SK-N-SH (cell line): ENCODE measurements at regions not wholly inside any gene's neighbourhood (a gene's known extent, or its start where the extent isn't known, plus 50 kb on each side); places are given as distances from the start of the nearest gene placed in this dataset.

Experiments
- CTCF ChIA-PET: fragments of 300-600, 350-600 bp; formaldehyde crosslinking; extraction: SDS; loops from one replicate; lab custom pipeline; 2021; lab: Yijun Ruan, JAX
- POLR2A ChIA-PET: fragments of 350-600 bp; sonication (Branson Sonifier 250); formaldehyde crosslinking; extraction: SDS; loops from one replicate; lab custom pipeline; 2020; ENCODE audit warnings: antibody characterized with exemption, inconsistent platforms; lab: Yijun Ruan, JAX
- DNase-seq: peaks from one replicate; pipeline ENCODE4 v3.0.0; 2012
- H2AFZ ChIP-seq: fragments of 200-600 bp; sonication (generic); 2 replicates; pipeline ENCODE4 v1.8.1; 2016; ENCODE audit warnings: antibody characterized with exemption, mild to moderate bottlenecking, low read depth
- H3F3A ChIP-seq: fragments of 200-600 bp; sonication (generic); replicated peaks from 2 replicates; pipeline ENCODE3; 2016; ENCODE audit warnings: antibody characterized with exemption, mild to moderate bottlenecking; ENCODE audit not compliant: insufficient read depth
- H3K27ac ChIP-seq, 2 experiments: fragments of 200-500 bp in 1 of 2; fragments of 200-600 bp in 1 of 2; sonication (Bioruptor generic) in 1 of 2; sonication (generic), shearing (Covaris generic) in 1 of 2; 2 replicates each; pipeline versions ENCODE4 v1.5.1 to v1.6.1; 2014 to 2016; ENCODE audit warnings: low read depth in 2 of 2, inconsistent platforms in 1 of 2, low read length in 1 of 2, mild to moderate bottlenecking in 1 of 2, mixed read lengths in 1 of 2
- H3K27me3 ChIP-seq: fragments of 200-600 bp; sonication (generic), shearing (Covaris generic); 2 replicates; pipeline ENCODE4 v1.6.1; 2016; ENCODE audit warnings: mixed run types; ENCODE audit not compliant: insufficient read depth
- H3K36me3 ChIP-seq, 2 experiments: fragments of 200-500 bp in 1 of 2; fragments of 200-600 bp in 1 of 2; sonication (Bioruptor generic) in 1 of 2; sonication (generic) in 1 of 2; replicated peaks in 1 of 2; 2 replicates each; pipeline versions ENCODE3 to v1.5.1; 2014 to 2016; ENCODE audit warnings: low read length in 1 of 2, mild to moderate bottlenecking in 1 of 2; ENCODE audit not compliant: insufficient read depth in 2 of 2, control insufficient read depth in 1 of 2
- H3K4me1 ChIP-seq, 2 experiments: fragments of 200-500 bp in 1 of 2; fragments of 200-600 bp in 1 of 2; sonication (Bioruptor generic) in 1 of 2; sonication (generic), shearing (Covaris generic) in 1 of 2; 2 replicates each; pipeline versions ENCODE4 v1.5.1 to v1.6.1; 2014 to 2016; ENCODE audit warnings: low read depth in 1 of 2, low read length in 1 of 2, mixed run types in 1 of 2; ENCODE audit not compliant: insufficient read depth in 2 of 2, control insufficient read depth in 1 of 2
- H3K4me2 ChIP-seq: fragments of 200-600 bp; sonication (generic), shearing (Covaris generic); 2 replicates; pipeline ENCODE4 v1.6.1; 2017; ENCODE audit warnings: mixed run types
- H3K4me3 ChIP-seq, 2 experiments: fragments of 200-500 bp in 1 of 2; fragments of 200-600 bp in 1 of 2; sonication (Bioruptor generic) in 1 of 2; sonication (generic), shearing (Covaris generic) in 1 of 2; 2 replicates each; pipeline versions ENCODE4 v1.5.1 to v1.8.1; 2014 to 2016; ENCODE audit warnings: low read depth in 2 of 2, inconsistent platforms in 1 of 2, low read length in 1 of 2, mild to moderate bottlenecking in 1 of 2, mixed read lengths in 1 of 2, moderate library complexity in 1 of 2
- H3K79me2 ChIP-seq: fragments of 200-600 bp; sonication (generic); 2 replicates; pipeline ENCODE4 v1.8.1; 2017; ENCODE audit warnings: mild to moderate bottlenecking; ENCODE audit not compliant: insufficient read depth
- H3K9ac ChIP-seq: fragments of 200-600 bp; sonication (generic); 2 replicates; pipeline ENCODE4 v1.6.1; 2017; ENCODE audit warnings: mixed run types
- H3K9me2 ChIP-seq: fragments of 200-600 bp; sonication (generic); 2 replicates; pipeline ENCODE4 v1.6.1; 2017; ENCODE audit warnings: mixed run types
- H3K9me3 ChIP-seq: fragments of 200-600 bp; sonication (generic); 2 replicates; pipeline ENCODE4 v1.6.1; 2017; ENCODE audit warnings: mixed run types, mild to moderate bottlenecking, moderate library complexity
- H4K20me1 ChIP-seq: fragments of 200-600 bp; sonication (generic); 2 replicates; pipeline ENCODE4 v1.6.1; 2017; ENCODE audit warnings: mild to moderate bottlenecking, mixed run types; ENCODE audit not compliant: insufficient read depth
- CHD2 ChIP-seq: fragments of 150-350 bp; IDR thresholded peaks from 2 replicates; pipeline ENCODE4 v1.6.1; 2018; ENCODE audit warnings: low read length; ENCODE audit not compliant: partially characterized antibody
- ELF1 ChIP-seq: IDR thresholded peaks from 2 replicates; pipeline ENCODE4 v1.4.0; 2012
- EP300 ChIP-seq, 2 experiments: IDR thresholded peaks; 2 replicates each; pipeline versions ENCODE4 v1.4.0 to v1.6.1; 2012; ENCODE audit warnings: borderline replicate concordance in 1 of 2, low read depth in 1 of 2, low read length in 1 of 2
- EZH2phosphoT487 ChIP-seq: fragments of 200-600 bp; sonication (generic); IDR thresholded peaks from 2 replicates; pipeline ENCODE4 v1.6.1; 2017; ENCODE audit warnings: low read depth, mixed run types, mild to moderate bottlenecking, antibody characterized with exemption, moderate library complexity, borderline replicate concordance
- FOXM1 ChIP-seq: IDR thresholded peaks from 2 replicates; pipeline ENCODE4 v1.4.0; 2012; ENCODE audit warnings: low read depth, mild to moderate bottlenecking
- JUND ChIP-seq: IDR thresholded peaks from 2 replicates; pipeline ENCODE4 v1.4.0; 2012
- MEF2A ChIP-seq: IDR thresholded peaks from 2 replicates; pipeline ENCODE4 v1.4.0; 2012; ENCODE audit warnings: low read depth, borderline replicate concordance
- MXI1 ChIP-seq: IDR thresholded peaks from 2 replicates; pipeline ENCODE4 v1.6.1; 2012; ENCODE audit warnings: mild to moderate bottlenecking, low read depth, low read length, improper control_type of control experiment
- NFIC ChIP-seq: IDR thresholded peaks from 2 replicates; pipeline ENCODE4 v1.4.0; 2012; ENCODE audit warnings: borderline replicate concordance
- NRF1 ChIP-seq: IDR thresholded peaks from 2 replicates; pipeline ENCODE4 v1.6.1; 2012; ENCODE audit warnings: low read depth, mild to moderate bottlenecking, low read length
- RAD21 ChIP-seq: IDR thresholded peaks from 2 replicates; pipeline ENCODE4 v1.6.1; 2012; ENCODE audit warnings: mild to moderate bottlenecking, low read length
- RCOR1 ChIP-seq: fragments of 150-350 bp; IDR thresholded peaks from 2 replicates; pipeline ENCODE4 v1.6.1; 2017; ENCODE audit warnings: antibody characterized with exemption, low read length
- REST ChIP-seq: IDR thresholded peaks from 2 replicates; pipeline ENCODE4 v1.6.1; 2012; ENCODE audit warnings: mild to moderate bottlenecking, low read depth, low read length, moderate library complexity
- RFX5 ChIP-seq: IDR thresholded peaks from 2 replicates; pipeline ENCODE4 v1.6.1; 2012; ENCODE audit warnings: mild to moderate bottlenecking, improper control_type of control experiment, low read length
- SIN3A ChIP-seq: IDR thresholded peaks from 2 replicates; pipeline ENCODE4 v1.6.1; 2012; ENCODE audit warnings: low read depth, mild to moderate bottlenecking, low read length, moderate library complexity, borderline replicate concordance
- TAF1 ChIP-seq: IDR thresholded peaks from 2 replicates; pipeline ENCODE4 v1.6.1; 2012; ENCODE audit warnings: low read depth, mild to moderate bottlenecking, low read length, moderate library complexity, borderline replicate concordance
- TCF12 ChIP-seq: IDR thresholded peaks from 2 replicates; pipeline ENCODE4 v1.4.0; 2012
- TEAD4 ChIP-seq: IDR thresholded peaks from 2 replicates; pipeline ENCODE4 v1.4.0; 2012; ENCODE audit warnings: mild to moderate bottlenecking, borderline replicate concordance; ENCODE audit not compliant: insufficient read depth
- USF2 ChIP-seq: fragments of 150-350 bp; IDR thresholded peaks from 2 replicates; pipeline ENCODE4 v1.6.1; 2017; ENCODE audit warnings: antibody characterized with exemption, low read length, low read depth, borderline replicate concordance
- ZBTB33 ChIP-seq: IDR thresholded peaks from 2 replicates; pipeline ENCODE4 v1.4.0; 2012; ENCODE audit warnings: low read depth, borderline replicate concordance
- WGBS: methylation state at CpG from one replicate; pipeline ENCODE4 v1.1.6; 2017; ENCODE audit warnings: low lambda C conversion rate; 5-methylcytosine and 5-hydroxymethylcytosine counted together

GRCh38 chr2:239700686-239701345 is 300.0 kb upstream of the HDAC4 start:
- Histone ChIP-seq H3K9me2 (no peaks in the 10 kb centered on the region), H3F3A (no peaks in the 10 kb centered on the region), H3K36me3 (no peaks in the 10 kb centered on the region), H3K79me2 (no peaks in the 10 kb centered on the region), H3K4me2 (no peak overlapping the region), H3K9me3 (peaks cover 8% of the 10 kb centered on the region; the same call in 1 of the 2 replicates), H3K4me3 (no peak overlapping the region), H3K27ac (no peak overlapping the region)
- no peak for TF ChIP-seq ZBTB33
- TF ChIP-seq SIN3A = no peak
- no peak for TF ChIP-seq REST
- no peak for TF ChIP-seq FOXM1
- TF ChIP-seq CHD2 = no peak
- no peak for TF ChIP-seq RAD21
- no peak for TF ChIP-seq ELF1
- TF ChIP-seq EZH2phosphoT487 = no peak
- no peak for TF ChIP-seq RFX5
- no peak for TF ChIP-seq USF2
- no peak for TF ChIP-seq NFIC
- TF ChIP-seq MEF2A = no peak
- no peak for TF ChIP-seq TCF12
- no peak for TF ChIP-seq JUND
- TF ChIP-seq RCOR1 = no peak
- no peak for TF ChIP-seq TAF1
- no peak for TF ChIP-seq MXI1
- TF ChIP-seq EP300 (IDR thresholded peaks at IDR 0.05; ENCODE audit: borderline replicate concordance in 1 of 2, low read depth in 1 of 2, low read length in 1 of 2) = no peak
- no peak for TF ChIP-seq NRF1
- no peak for TF ChIP-seq TEAD4
- TF ChIP-seq, all 33 proteins: peak for 0
- 34% methylated on average over 10 of the region's 10 CpGs for WGBS
- Histone ChIP-seq H2AFZ (no peak overlapping the region), H3K27me3 (no peaks in the 10 kb centered on the region), H3K4me1 (no peaks in the 10 kb centered on the region), H4K20me1 (no peaks in the 10 kb centered on the region), H3K9ac (no peak overlapping the region)
- CTCF ChIA-PET = interaction anchor here (0.5 to 0.6 kb wide), 2 partner anchors 177 to 300 kb away, joined by 3 read pairs; partner anchors contain the start of gene HDAC4
- DNase-seq = no peak
- POLR2A ChIA-PET = no interaction called here
